ENCODE measurements at regions not wholly inside any gene's neighbourhood (a gene's known extent, or its start where the extent isn't known, plus 50 kb on each side); places are given as distances from the start of the nearest gene placed in this dataset.
A peak's percentile ranks its signal among the peaks of the same experiment; 100 is the strongest.

DNA sequence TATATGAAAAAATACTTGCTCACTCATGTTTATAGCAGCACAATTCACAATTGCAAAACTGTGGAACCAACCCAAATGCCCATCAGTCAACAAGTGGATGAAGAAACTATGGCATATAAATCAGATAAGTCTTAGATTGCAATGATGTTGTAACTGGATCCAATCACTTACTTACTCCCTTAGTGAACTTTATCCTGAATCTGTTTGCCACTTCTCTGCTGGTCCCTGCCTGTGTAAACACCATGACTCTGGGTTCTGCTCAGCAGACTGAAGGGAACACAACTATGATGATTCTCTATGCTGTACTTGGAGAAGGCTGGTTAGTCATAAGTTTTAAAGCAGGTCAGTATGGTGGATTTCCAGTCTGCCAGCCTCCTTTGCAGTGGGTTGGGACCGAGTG is 391.2 kb downstream of the RWDD3 start:
- H3K36me3 ChIP-seq, result no peaks in the 10 kb centered on the region
- no peaks in the 10 kb centered on the region for H3K4me1 ChIP-seq
- no peak overlapping the region for H3K27ac ChIP-seq
- 86% methylated on average over 1 of the region's 1 CpG for WGBS, 2 donors (ENCODE audit: low coverage in 1 of 2)
- ATAC-seq, result no peak
- H3K4me3 ChIP-seq, result no peak overlapping the region
- TF ChIP-seq POLR2AphosphoS5 (IDR thresholded peaks at IDR 0.05) (no peak), POLR2A (IDR thresholded peaks at IDR 0.05) (no peak), EP300 (IDR thresholded peaks at IDR 0.05) (no peak)
- TF ChIP-seq, protein P1, sequence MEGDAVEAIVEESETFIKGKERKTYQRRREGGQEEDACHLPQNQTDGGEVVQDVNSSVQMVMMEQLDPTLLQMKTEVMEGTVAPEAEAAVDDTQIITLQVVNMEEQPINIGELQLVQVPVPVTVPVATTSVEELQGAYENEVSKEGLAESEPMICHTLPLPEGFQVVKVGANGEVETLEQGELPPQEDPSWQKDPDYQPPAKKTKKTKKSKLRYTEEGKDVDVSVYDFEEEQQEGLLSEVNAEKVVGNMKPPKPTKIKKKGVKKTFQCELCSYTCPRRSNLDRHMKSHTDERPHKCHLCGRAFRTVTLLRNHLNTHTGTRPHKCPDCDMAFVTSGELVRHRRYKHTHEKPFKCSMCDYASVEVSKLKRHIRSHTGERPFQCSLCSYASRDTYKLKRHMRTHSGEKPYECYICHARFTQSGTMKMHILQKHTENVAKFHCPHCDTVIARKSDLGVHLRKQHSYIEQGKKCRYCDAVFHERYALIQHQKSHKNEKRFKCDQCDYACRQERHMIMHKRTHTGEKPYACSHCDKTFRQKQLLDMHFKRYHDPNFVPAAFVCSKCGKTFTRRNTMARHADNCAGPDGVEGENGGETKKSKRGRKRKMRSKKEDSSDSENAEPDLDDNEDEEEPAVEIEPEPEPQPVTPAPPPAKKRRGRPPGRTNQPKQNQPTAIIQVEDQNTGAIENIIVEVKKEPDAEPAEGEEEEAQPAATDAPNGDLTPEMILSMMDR (IDR thresholded peaks at IDR 0.05), result no peak
- no peaks in the 10 kb centered on the region for H3K9me3 ChIP-seq
- H3K27me3 ChIP-seq, result no peaks in the 10 kb centered on the region

DNA sequence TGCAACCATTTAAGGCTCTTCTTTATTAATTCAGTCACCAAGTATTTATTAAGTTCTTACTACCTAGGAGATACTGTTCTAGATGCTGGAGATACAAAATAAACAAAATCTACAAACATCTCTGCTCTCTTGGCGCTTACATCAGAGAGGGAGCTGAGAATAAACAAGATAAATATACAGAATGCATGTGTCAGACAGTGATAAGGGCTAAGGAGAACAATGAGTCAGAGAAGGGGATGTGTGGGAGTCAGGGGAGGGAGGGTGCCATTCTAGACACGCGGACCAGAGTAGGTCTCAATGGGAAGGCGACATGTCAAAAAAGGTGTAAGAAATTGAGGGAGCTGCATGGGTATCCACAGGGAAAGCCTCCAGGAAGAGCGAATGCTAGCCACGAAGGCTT is 393.2 kb downstream of the RWDD3 start:
- TF ChIP-seq POLR2AphosphoS5 (IDR thresholded peaks at IDR 0.05) (no peak), EP300 (IDR thresholded peaks at IDR 0.05) (no peak), POLR2A (IDR thresholded peaks at IDR 0.05) (no peak)
- TF ChIP-seq, protein P1 (IDR thresholded peaks at IDR 0.05), result no peak
- WGBS, 2 donors (ENCODE audit: low coverage in 1 of 2), result 54 to 84% methylated on average over 6 of the region's 6 CpGs
- no peak for ATAC-seq

GRCh38 chr1:95631695-95632094 is 397.7 kb downstream of the RWDD3 start:
- Histone ChIP-seq H3K27me3 (no peaks in the 10 kb centered on the region), H3K36me3 (no peaks in the 10 kb centered on the region), H3K9me3 (no peaks in the 10 kb centered on the region), H3K4me1 (no peaks in the 10 kb centered on the region), H3K27ac (no peak overlapping the region), H3K4me3 (no peak overlapping the region)
- ATAC-seq, result no peak
- TF ChIP-seq POLR2A (IDR thresholded peaks at IDR 0.05) (no peak), POLR2AphosphoS5 (IDR thresholded peaks at IDR 0.05) (no peak)
- WGBS, 2 donors (ENCODE audit: low coverage in 1 of 2), result 60 to 100% methylated on average over 1 to 2 of the region's 3 CpGs

More for the DNA sequence above, 393.2 kb downstream of the RWDD3 start:
- Histone ChIP-seq H3K27me3 (no peaks in the 10 kb centered on the region), H3K27ac (no peak overlapping the region), H3K9me3 (no peaks in the 10 kb centered on the region), H3K36me3 (no peaks in the 10 kb centered on the region), H3K4me1 (no peaks in the 10 kb centered on the region), H3K4me3 (no peak overlapping the region)

DNA sequence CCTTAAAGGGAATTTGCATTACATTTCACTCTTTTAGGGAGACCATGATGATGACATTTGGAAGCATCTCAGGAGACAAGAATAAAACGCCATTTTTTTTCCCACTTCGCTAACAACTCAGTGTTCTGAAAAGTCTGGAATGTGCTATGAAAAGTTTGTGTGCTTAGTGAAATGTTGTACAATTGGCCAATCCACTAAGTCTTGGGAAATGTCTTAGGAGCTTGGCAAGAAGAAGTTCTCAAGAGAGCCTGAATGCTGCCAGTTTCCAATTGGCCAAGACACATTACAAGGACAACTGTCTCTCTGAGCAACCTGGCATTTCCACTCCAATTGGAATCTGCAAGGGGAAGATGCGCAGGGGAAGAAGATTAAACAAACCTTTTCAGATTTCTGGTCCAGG is 401.8 kb downstream of the RWDD3 start:
- ATAC-seq, result peak; percentile 39
- WGBS, 2 donors (ENCODE audit: low coverage in 1 of 2), result 75 to 91% methylated on average over 3 of the region's 3 CpGs
- Histone ChIP-seq H3K4me1 (peaks cover 0 to 6% (median 0%) of the 10 kb centered on the region in 3 donors), H3K9me3 (no peaks in the 10 kb centered on the region), H3K27me3 (no peaks in the 10 kb centered on the region), H3K27ac (no peak overlapping the region), H3K36me3 (no peaks in the 10 kb centered on the region), H3K4me3 (no peak overlapping the region)
- TF ChIP-seq POLR2AphosphoS5 (IDR thresholded peaks at IDR 0.05), result no peak
- TF ChIP-seq, protein P1 (IDR thresholded peaks at IDR 0.05), result no peak
- no peak for TF ChIP-seq POLR2A (IDR thresholded peaks at IDR 0.05)
- no peak for TF ChIP-seq EP300 (IDR thresholded peaks at IDR 0.05)

GRCh38 chr1:95636897-95637296 is 402.9 kb downstream of the RWDD3 start:
- Histone ChIP-seq H3K36me3 (no peaks in the 10 kb centered on the region), H3K9me3 (no peaks in the 10 kb centered on the region), H3K27ac (no peak overlapping the region), H3K4me3 (no peak overlapping the region), H3K27me3 (no peaks in the 10 kb centered on the region), H3K4me1 (peaks cover 0 to 15% (median 0%) of the 10 kb centered on the region in 3 donors)
- no peak for ATAC-seq
- 80% methylated on average over 1 of the region's 1 CpG; no CpG with 5 or more reads in 1 of the 2 donors for WGBS, 2 donors (ENCODE audit: low coverage in 1 of 2)
- TF ChIP-seq, protein P1 (IDR thresholded peaks at IDR 0.05), result no peak
- TF ChIP-seq POLR2A (IDR thresholded peaks at IDR 0.05) (no peak), EP300 (IDR thresholded peaks at IDR 0.05) (no peak), POLR2AphosphoS5 (IDR thresholded peaks at IDR 0.05) (no peak)
